Globus pallidus (tissue), 1 donor: ENCODE measurements at regions not wholly inside any gene's neighbourhood (a gene's known extent, or its start where the extent isn't known, plus 50 kb on each side); places are given as distances from the start of the nearest gene placed in this dataset.
A peak's percentile ranks its signal among the peaks of the same experiment; 100 is the strongest.
"Not testable (repeated sequence)": the region's sequence is repeated elsewhere in the genome, so short reads cannot be mapped to it uniquely, and the experiment has no call there.

ENCODE experiments used
- DNase-seq: peaks from one replicate; pipeline ENCODE4 v3.0.0-alpha.2; 2015; ENCODE audit warnings: low spot score

DNA sequence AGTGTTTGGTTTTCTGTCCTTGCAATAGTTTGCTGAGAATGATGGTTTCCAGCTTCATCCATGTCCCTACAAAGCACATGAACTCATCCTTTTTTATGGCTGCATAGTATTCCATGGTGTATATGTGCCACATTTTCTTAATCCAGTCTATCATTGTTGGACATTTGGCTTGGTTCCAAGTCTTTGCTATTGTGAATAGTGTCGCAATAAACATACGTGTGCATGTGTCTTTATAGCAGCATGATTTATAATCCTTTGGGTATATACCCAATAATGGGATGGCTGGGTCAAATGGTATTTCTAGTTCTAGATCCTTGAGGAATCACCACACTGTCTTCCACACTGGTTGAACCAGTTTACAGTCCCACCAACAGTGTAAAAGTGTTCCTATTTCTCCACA lies 269.8 kb upstream of the DCN start:
- not testable (repeated sequence) for DNase-seq

- no peak for DNase-seq
Observed at GRCh38 chr12:91441993-91442952, 259.7 kb upstream of the DCN start.

- DNase-seq = no peak
Observed at GRCh38 chr12:91441246-91441645, 258.6 kb upstream of the DCN start.

GRCh38 chr12:91434081-91434480 lies 251.5 kb upstream of the DCN start:
- DNase-seq = no peak

- no peak for DNase-seq
Observed at GRCh38 chr12:91432755-91433154, 250.1 kb upstream of the DCN start.

DNA sequence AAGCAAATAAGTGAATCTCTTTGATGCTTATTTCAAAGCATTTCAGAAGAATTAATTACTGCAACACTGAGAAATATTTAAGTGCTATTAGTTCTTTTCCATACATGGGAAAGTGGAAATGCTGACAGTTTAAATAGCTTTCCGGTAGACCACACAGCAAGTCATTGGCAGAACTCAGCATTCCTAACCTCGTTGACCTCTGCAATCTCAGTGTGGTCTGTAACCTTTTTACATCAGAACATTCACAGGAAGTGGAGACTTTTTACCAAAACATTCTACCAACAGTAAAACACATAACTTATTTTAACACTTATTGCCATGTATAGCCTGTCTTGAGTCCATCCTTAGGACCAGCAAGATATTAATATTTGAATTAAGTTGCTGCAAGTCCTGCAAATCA lies 249.5 kb upstream of the DCN start:
- no peak for DNase-seq

GRCh38 chr12:91424506-91424905 lies 241.9 kb upstream of the DCN start:
- no peak for DNase-seq

DNA sequence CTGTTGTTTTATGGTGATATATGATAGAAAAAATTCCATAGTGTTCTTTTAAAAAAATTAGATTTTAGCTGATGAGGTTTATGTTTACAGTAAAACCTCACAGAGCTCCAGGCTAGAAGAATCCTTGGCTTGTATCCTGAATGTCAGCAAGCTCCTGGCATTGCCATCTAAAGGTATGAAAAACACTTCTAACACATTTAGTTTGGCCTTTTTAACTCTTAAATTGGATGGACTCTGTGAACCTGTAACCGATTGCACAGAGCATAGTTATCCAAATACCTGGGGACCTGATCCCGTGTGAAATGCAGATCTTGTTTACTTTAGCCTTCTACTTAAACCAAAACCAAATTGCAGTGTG lies 241.1 kb upstream of the DCN start:
- DNase-seq = no peak

- DNase-seq = no peak
Observed at GRCh38 chr12:91422811-91423692, 240.4 kb upstream of the DCN start.

DNA sequence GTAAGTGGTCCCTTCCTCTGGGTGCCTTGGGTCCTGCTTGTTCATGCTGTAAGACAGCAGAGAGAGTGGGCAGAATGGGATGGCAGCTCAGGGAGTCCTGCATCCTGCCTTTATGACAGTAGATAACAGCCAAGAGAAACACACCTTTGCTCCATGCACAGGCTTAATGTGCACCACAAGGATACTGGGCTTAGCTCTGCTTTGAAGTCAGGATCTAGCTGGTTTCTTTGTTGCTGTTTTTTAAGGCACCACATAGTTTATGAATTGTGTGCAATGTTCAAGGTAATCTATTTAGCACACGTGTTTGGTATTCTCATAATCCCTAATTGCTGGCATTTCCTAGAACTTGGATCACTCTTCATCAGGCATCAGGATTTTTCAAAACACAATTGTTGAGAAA lies 239.5 kb upstream of the DCN start:
- no peak for DNase-seq

DNA sequence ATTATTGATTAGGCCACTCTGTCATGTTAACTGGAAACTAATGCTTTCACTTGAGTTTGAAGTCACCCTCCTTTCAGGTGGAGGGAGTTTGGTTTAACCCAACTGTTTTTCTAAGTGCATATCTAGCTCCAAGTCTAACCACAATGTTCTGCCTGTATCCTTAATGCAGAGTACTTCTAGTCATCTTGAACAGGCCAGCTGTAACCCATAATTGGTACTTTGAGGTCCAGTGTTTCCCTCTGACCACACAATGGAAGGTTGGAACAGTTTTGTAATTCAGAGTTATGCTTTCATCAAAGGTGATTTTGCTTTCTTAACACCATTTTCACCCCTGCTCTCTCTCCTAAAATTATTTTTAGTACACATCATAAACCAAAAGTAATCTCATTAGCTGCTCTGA lies 237.2 kb upstream of the DCN start:
- DNase-seq = no peak

DNA sequence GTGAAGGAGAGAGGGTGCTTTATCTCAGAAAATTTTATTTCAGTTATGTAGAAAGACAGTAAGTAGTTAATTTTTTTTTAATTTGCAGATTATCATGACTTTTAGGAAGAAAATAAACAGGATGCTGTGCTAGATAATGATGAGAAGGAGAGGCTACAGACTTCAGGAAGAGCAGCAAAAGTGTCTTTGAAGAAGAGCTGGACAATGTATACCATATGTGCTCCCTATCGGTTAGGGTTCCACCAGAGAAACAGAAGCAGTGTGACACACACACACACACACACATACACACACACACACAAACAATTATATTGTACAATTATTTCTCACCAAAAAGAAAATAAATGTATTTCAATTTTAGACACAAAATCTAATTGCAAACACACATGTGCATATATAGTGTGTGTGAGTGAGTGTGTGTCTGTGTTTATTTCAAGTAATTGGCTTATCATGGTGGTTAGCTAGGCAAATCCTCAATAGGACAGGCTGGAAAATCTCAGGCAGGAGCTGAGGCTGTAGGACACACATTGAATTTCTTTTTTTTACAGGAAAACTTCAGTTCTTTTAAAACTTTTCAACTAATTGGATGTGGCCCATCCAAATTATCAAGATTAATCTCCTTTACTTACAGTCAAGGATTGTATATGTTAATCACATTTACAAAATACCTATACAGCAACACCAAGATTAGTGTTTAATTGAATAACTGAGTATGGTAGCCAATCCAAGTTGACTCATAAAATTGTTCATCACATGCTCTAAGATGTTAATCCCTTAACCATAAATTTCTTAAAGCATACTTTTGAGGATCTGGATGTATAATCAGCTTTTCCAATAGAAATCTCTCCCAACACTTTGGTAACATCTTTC lies 235.8 kb upstream of the DCN start:
- no peak for DNase-seq

DNA sequence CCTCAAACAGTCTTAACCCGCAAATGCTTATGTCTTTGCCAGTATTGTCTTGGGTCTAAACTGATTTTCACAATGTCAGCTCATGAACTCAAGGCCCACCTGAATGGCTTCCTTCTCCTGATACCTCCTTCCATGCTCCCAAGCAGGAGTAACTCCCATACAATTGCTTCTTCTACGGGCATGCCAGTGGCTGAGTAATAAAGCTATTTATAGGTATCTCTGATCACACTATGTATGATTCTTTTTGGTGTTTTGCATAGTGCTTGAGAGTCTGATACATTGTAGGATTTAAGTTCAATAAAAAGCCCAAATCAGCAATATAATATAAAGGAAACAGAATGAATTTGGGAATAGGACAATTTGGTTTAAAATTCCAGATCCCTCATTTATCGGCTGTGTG lies 235.0 kb upstream of the DCN start:
- no peak for DNase-seq

DNA sequence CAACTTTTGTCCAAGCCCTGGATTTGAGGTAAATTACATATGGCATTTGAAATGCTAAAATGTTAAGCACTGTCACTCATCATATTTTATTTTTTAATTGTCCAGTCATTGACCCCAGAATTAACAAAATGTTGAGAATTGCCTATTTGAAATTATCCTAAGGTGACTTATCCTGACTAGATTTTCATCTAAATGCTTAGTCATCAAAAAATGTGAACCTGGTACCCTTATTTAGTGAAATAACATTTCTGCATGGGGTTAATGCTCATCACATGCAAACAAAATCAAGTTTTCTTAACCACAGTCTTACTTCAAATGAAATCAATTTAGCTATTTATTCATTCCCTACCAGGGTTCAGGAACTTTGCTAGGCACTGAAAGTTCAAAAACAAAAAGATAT lies 232.0 kb upstream of the DCN start:
- DNase-seq = no peak

DNA sequence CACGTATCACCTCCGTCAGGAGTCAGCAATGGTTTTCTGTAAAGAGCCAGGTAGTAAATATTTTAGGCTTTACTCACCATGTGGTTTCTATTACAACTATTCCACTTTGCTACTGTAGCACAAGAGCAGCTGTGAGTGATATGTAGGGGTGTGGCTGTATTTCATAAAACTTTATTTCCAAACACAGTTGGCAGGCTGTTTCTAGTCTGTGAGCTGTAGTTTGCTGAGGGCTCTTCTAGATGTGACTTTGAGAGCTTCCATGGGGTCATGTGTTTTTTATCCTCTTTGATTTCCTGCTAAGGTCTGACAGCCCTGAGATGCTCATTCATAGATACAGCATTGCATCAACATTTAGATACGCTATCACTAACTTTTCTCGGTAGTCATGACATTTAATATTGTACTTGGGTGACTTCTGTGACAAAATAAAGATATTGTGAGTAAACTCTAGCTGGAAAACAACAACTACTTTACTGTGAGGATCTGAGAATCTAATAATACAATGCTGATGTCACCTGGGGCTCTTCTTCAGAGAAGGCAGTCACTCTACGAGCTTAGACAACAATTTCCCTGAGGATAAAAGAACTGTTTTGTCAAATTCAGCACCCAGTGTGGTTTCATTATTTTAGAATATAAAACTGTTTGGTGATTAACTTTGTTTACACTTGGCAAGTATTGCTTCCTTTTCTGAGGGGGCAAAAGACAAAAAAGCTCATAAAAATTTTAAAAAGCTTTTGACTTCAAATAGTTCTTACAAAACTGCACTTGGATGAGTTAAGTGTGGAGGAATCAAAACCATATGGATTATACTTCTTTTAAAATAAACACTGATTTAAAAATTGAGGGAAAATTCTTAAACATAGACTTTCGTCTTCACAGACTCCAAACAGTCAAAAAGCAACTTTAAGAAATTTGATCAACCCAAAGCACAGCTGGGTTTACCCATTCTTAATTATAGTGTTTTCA lies 231.2 kb upstream of the DCN start:
- DNase-seq = no peak

DNA sequence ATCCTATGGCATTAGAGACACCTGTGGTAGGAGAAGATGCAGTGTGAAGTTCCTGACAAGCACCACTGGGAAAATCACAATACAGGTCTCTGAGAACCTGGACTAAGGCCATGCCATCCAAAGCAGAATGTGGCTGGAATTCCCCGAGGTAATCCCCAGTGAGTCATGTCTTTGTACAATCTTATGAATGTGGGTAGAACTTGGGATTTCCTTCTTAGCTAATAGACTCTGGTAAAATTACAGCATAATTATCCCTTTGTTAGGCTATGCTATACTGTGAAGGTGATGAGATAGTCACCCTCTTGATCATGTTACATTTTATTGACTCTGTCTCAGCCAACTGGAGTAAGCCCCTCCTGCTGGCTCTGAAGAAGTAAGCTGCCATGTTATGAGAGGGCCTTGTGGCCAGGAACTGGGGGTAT lies 224.3 kb upstream of the DCN start:
- DNase-seq = no peak

DNA sequence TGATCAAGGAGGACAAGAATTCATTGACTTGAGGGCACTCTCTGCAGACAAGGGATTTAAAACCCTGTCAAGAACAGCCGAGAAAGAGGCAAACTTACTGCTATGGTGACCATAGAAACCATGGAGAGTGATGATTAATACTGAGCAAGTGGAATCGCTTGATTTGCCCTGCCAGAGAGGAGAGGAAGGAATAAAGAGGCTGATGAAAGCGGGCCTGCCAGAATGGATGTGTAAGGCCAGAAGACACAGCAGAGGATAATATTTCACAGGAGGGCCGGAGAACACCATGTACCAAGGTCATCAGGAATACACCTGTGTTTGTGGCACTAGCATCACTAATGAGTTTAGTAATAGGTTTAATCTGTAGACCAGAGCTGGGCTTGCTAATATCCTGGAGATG lies 221.8 kb upstream of the DCN start:
- DNase-seq = no peak

DNA sequence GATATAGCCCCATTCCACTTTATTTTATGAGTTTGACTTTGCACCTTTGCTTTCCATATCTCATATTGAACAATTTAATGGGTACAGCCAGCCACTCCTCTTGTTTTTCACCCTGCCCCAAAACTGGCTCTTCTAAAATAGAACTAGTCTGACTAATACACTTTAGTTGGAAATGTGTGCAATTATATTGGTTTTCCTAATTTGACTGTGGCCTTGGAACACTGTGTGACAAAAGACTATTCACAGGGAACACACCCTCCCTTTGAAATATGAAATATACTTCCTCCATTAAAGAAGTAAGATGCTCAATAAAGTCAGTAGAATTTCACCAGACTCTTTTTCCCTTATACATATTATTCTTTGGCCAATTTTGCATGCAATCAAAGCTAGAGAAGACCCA lies 218.6 kb upstream of the DCN start:
- no peak for DNase-seq

DNA sequence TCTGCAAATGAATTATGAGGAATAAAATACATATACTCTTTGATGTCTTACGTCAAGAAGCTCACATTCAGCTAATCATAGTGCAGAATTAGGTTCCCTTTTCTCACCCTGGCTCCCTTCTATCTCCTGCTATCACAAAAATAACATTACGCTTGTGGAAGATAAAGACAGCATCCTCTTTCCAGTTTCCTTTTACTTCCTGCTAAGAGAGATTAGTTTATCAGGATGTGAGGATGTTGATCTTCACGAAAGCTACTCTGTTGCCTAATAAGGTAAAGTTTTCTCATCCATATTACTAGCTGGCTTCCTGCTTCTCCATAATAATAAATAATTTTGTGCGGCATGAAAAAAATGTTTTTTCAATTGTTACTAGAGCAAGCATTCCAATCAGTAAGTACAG lies 217.7 kb upstream of the DCN start:
- DNase-seq = no peak

- DNase-seq = peak; percentile 38
Observed at GRCh38 chr12:91397866-91398532, 215.4 kb upstream of the DCN start.
